ENCODE measurements at regions not wholly inside any gene's neighbourhood (a gene's known extent, or its start where the extent isn't known, plus 50 kb on each side); places are given as distances from the start of the nearest gene placed in this dataset.

DNA sequence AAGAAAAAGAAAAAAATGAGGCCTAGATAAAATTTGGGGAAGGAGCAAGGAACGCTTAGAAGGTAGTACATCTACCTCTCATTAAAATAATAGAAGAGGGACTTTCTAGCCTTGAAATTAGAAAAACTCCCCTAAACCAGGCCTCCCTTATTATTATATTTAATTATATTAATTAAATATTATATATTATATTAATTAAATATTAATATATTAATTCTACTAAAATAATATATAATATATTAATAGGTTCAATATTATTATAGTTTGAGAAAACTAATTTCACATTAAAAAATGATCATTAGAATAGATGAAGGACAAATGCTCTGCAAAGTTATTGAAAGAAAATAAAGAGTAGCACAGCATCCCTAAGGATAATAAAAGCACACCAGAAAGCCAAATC, 449.4 kb downstream of the NBAS start:
- TF ChIP-seq EGR1 (IDR thresholded peaks at IDR 0.05) (no peak), YY1 (IDR thresholded peaks at IDR 0.05; ENCODE audit: low read depth) (no peak), ZBTB7A (IDR thresholded peaks at IDR 0.05; ENCODE audit: low read depth) (no peak), NFIC (IDR thresholded peaks at IDR 0.05) (no peak), EP300 (IDR thresholded peaks at IDR 0.05; ENCODE audit: borderline replicate concordance) (no peak), RAD21 (IDR thresholded peaks at IDR 0.05; ENCODE audit: low read depth) (no peak), CREB1 (IDR thresholded peaks at IDR 0.05; ENCODE audit: low read depth) (no peak), TAF1 (IDR thresholded peaks at IDR 0.05; ENCODE audit: low read depth) (no peak), TCF12 (IDR thresholded peaks at IDR 0.05; ENCODE audit: low read depth) (no peak), CEBPB (IDR thresholded peaks at IDR 0.05) (no peak), FOXM1 (IDR thresholded peaks at IDR 0.05; ENCODE audit: borderline replicate concordance, low read depth) (no peak), TEAD4 (IDR thresholded peaks at IDR 0.05) (no peak)
- TF ChIP-seq, protein P1, sequence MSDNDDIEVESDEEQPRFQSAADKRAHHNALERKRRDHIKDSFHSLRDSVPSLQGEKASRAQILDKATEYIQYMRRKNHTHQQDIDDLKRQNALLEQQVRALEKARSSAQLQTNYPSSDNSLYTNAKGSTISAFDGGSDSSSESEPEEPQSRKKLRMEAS (IDR thresholded peaks at IDR 0.05) = no peak
- TF ChIP-seq, protein P2, sequence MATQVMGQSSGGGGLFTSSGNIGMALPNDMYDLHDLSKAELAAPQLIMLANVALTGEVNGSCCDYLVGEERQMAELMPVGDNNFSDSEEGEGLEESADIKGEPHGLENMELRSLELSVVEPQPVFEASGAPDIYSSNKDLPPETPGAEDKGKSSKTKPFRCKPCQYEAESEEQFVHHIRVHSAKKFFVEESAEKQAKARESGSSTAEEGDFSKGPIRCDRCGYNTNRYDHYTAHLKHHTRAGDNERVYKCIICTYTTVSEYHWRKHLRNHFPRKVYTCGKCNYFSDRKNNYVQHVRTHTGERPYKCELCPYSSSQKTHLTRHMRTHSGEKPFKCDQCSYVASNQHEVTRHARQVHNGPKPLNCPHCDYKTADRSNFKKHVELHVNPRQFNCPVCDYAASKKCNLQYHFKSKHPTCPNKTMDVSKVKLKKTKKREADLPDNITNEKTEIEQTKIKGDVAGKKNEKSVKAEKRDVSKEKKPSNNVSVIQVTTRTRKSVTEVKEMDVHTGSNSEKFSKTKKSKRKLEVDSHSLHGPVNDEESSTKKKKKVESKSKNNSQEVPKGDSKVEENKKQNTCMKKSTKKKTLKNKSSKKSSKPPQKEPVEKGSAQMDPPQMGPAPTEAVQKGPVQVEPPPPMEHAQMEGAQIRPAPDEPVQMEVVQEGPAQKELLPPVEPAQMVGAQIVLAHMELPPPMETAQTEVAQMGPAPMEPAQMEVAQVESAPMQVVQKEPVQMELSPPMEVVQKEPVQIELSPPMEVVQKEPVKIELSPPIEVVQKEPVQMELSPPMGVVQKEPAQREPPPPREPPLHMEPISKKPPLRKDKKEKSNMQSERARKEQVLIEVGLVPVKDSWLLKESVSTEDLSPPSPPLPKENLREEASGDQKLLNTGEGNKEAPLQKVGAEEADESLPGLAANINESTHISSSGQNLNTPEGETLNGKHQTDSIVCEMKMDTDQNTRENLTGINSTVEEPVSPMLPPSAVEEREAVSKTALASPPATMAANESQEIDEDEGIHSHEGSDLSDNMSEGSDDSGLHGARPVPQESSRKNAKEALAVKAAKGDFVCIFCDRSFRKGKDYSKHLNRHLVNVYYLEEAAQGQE (IDR thresholded peaks at IDR 0.05; ENCODE audit: low read depth) = no peak
- TF ChIP-seq, protein P3, sequence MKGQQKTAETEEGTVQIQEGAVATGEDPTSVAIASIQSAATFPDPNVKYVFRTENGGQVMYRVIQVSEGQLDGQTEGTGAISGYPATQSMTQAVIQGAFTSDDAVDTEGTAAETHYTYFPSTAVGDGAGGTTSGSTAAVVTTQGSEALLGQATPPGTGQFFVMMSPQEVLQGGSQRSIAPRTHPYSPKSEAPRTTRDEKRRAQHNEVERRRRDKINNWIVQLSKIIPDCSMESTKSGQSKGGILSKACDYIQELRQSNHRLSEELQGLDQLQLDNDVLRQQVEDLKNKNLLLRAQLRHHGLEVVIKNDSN (IDR thresholded peaks at IDR 0.05) = no peak

DNA sequence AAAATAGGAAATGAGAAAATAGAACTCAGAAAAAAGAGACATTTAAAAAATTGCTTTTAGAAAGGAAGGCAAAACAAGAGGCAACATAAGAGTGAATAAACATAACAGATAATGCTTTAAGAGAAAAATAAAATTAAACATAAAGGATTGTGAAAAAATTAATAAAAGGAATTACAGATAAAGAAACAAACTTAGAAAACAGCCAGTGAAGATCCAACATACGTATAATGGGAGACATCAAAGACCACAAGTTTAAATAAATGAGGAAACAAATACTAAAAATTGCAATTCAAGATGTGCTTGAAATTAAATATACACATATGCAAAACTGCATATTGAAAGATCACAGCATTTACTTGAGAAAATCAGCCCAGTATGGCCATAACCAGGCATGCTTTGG, 448.9 kb downstream of the NBAS start:
- no peak for TF ChIP-seq ZBTB7A (IDR thresholded peaks at IDR 0.05; ENCODE audit: low read depth)
- TF ChIP-seq, protein P3 (IDR thresholded peaks at IDR 0.05) = no peak
- TF ChIP-seq CEBPB (IDR thresholded peaks at IDR 0.05) = no peak
- no peak for TF ChIP-seq NFIC (IDR thresholded peaks at IDR 0.05)
- TF ChIP-seq TAF1 (IDR thresholded peaks at IDR 0.05; ENCODE audit: low read depth) = no peak
- TF ChIP-seq TCF12 (IDR thresholded peaks at IDR 0.05; ENCODE audit: low read depth) = no peak
- no peak for TF ChIP-seq CREB1 (IDR thresholded peaks at IDR 0.05; ENCODE audit: low read depth)
- TF ChIP-seq, protein P1 (IDR thresholded peaks at IDR 0.05) = no peak
- no peak for TF ChIP-seq TEAD4 (IDR thresholded peaks at IDR 0.05)
- TF ChIP-seq, protein P2 (IDR thresholded peaks at IDR 0.05; ENCODE audit: low read depth) = no peak
- TF ChIP-seq EGR1 (IDR thresholded peaks at IDR 0.05) = no peak
- TF ChIP-seq RAD21 (IDR thresholded peaks at IDR 0.05; ENCODE audit: low read depth) = no peak
- TF ChIP-seq FOXM1 (IDR thresholded peaks at IDR 0.05; ENCODE audit: borderline replicate concordance, low read depth) = no peak
- TF ChIP-seq EP300 (IDR thresholded peaks at IDR 0.05; ENCODE audit: borderline replicate concordance) = no peak
- no peak for TF ChIP-seq YY1 (IDR thresholded peaks at IDR 0.05; ENCODE audit: low read depth)

DNA sequence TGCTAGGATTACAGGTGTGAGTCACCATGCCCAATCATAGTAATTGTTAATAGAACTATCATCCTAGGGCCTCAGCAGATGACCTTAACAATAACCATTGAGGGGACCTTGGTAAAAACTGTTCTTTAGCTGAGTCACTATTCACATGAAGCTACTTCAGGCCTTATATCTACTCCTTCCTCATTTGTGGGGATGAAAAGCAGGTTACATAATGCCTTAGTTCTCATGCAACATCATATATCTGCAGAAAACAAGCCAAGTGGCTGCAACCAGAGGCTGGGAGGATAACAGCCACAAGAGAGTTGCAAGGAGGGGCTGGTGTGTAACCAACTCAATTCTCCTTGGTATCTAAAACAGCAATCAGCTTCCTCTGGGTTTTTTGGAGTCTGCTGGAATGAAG, 445.4 kb downstream of the NBAS start:
- TF ChIP-seq, protein P3 (IDR thresholded peaks at IDR 0.05) = no peak
- no peak for TF ChIP-seq RAD21 (IDR thresholded peaks at IDR 0.05; ENCODE audit: low read depth)
- TF ChIP-seq, protein P2 (IDR thresholded peaks at IDR 0.05; ENCODE audit: low read depth) = no peak
- no peak for TF ChIP-seq EP300 (IDR thresholded peaks at IDR 0.05; ENCODE audit: borderline replicate concordance)
- TF ChIP-seq TAF1 (IDR thresholded peaks at IDR 0.05; ENCODE audit: low read depth) = no peak
- TF ChIP-seq FOXM1 (IDR thresholded peaks at IDR 0.05; ENCODE audit: borderline replicate concordance, low read depth) = no peak
- no peak for TF ChIP-seq YY1 (IDR thresholded peaks at IDR 0.05; ENCODE audit: low read depth)
- TF ChIP-seq, protein P1 (IDR thresholded peaks at IDR 0.05) = no peak
- TF ChIP-seq TCF12 (IDR thresholded peaks at IDR 0.05; ENCODE audit: low read depth) = no peak
- no peak for TF ChIP-seq CREB1 (IDR thresholded peaks at IDR 0.05; ENCODE audit: low read depth)
- no peak for TF ChIP-seq ZBTB7A (IDR thresholded peaks at IDR 0.05; ENCODE audit: low read depth)

DNA sequence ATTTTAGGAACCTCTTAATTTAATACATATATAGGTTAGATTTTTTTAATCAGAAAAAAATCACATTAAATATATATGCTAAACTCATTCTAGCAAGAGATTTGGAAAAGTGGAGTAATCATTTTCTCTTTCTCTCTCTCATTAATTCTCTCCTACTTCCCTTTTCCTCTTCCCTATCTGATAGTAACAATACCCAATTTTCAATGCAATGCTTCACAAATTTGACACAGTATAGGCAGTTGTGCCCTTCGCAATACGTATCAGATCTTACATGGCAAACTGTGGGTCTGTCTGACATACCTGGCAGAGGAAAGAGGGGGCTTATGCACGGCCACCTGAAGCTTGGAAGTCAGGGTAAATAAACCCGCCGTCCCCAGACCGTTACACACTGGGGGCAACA, 444.3 kb downstream of the NBAS start:
- no peak for TF ChIP-seq TCF12 (IDR thresholded peaks at IDR 0.05; ENCODE audit: low read depth)
- no peak for TF ChIP-seq TEAD4 (IDR thresholded peaks at IDR 0.05)
- TF ChIP-seq, protein P1 (IDR thresholded peaks at IDR 0.05) = no peak
- TF ChIP-seq YY1 (IDR thresholded peaks at IDR 0.05; ENCODE audit: low read depth) = no peak
- TF ChIP-seq CREB1 (IDR thresholded peaks at IDR 0.05; ENCODE audit: low read depth) = no peak
- no peak for TF ChIP-seq NFIC (IDR thresholded peaks at IDR 0.05)
- TF ChIP-seq TAF1 (IDR thresholded peaks at IDR 0.05; ENCODE audit: low read depth) = no peak
